HFF-Myc (cell line): ENCODE measurements at regions not wholly inside any gene's neighbourhood (a gene's known extent, or its start where the extent isn't known, plus 50 kb on each side); places are given as distances from the start of the nearest gene placed in this dataset.

Source experiments
- DNase-seq: peaks from one replicate; pipeline ENCODE4 v3.0.0-alpha.2; 2011; ENCODE audit warnings: low read depth; ENCODE audit errors: extremely low read depth
- H3K4me3 ChIP-seq: replicated peaks from 2 replicates; pipeline ENCODE4 v1.5.1; 2011; ENCODE audit warnings: low read depth, mild to moderate bottlenecking, control low read depth, low read length
- TF ChIP-seq, protein P1 (sequence below): IDR thresholded peaks from 2 replicates; pipeline ENCODE4 v1.5.1; 2012; ENCODE audit warnings: mild to moderate bottlenecking, low read depth, low read length, control low read depth; ENCODE audit errors: missing control alignments

- TF ChIP-seq, protein P1, sequence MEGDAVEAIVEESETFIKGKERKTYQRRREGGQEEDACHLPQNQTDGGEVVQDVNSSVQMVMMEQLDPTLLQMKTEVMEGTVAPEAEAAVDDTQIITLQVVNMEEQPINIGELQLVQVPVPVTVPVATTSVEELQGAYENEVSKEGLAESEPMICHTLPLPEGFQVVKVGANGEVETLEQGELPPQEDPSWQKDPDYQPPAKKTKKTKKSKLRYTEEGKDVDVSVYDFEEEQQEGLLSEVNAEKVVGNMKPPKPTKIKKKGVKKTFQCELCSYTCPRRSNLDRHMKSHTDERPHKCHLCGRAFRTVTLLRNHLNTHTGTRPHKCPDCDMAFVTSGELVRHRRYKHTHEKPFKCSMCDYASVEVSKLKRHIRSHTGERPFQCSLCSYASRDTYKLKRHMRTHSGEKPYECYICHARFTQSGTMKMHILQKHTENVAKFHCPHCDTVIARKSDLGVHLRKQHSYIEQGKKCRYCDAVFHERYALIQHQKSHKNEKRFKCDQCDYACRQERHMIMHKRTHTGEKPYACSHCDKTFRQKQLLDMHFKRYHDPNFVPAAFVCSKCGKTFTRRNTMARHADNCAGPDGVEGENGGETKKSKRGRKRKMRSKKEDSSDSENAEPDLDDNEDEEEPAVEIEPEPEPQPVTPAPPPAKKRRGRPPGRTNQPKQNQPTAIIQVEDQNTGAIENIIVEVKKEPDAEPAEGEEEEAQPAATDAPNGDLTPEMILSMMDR: no peak
- DNase-seq: no peak
- H3K4me3 ChIP-seq: no peak overlapping the region
These were observed 72.0 kb downstream of the MIS18A start for GRCh38 chr21:32206631-32207405.

DNA sequence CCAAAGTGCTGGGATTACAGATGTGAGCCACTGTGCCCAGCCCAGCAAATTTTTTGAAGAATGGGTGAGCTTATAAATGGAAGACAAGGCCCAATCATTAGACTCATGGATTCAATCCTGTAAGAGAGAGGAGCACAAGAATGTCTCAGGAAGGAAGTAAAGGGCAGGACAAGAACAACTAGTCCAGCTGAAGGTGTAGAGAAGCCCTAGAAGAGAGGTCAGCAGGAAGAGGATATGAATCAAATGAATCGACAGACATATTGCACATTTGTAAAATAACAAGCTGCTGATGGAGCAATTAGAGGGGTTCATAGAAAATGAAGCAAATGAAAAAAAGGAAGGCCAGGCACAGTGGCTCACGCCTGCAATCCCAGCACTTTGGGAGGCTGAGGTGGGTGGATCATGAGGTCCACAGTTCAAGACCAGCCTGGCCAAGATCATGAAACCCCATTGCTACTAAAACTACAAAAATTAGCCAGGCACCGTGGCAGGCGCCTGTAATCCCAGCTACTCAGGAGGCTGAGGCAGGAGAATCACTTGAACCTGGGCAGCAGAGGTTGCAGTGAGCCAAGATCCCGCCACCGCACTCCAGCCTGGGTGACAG, 74.9 kb downstream of the MIS18A start:
- TF ChIP-seq, protein P1: no peak
- no peak overlapping the region for H3K4me3 ChIP-seq
- DNase-seq: no peak

GRCh38 chr21:32200029-32200428, 78.8 kb downstream of the MIS18A start:
- no peak overlapping the region for H3K4me3 ChIP-seq
- TF ChIP-seq, protein P1: no peak
- no peak for DNase-seq

GRCh38 chr21:32198384-32198783, 80.5 kb downstream of the MIS18A start:
- DNase-seq: no peak
- TF ChIP-seq, protein P1: no peak
- H3K4me3 ChIP-seq: no peak overlapping the region

DNA sequence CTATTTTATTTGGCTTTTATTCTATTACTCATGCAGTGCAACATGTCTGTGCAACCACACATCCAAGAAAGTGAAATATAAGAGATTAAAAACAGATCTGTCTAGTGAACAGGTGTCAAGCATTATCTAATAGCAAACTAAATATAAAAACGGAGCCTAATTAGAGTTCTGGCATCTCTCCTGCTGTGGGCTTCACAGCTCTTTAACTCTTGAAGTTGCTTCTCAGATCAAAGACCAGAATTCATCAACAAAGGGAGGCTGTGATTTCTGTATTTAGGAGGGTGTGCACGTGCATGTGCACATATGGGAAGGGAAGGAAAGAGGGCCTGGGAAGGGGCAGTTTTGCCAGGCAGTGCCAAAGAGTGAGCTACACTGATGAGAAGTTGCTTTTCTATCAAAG, 81.0 kb downstream of the MIS18A start:
- TF ChIP-seq, protein P1: no peak
- no peak overlapping the region for H3K4me3 ChIP-seq
- DNase-seq: no peak

GRCh38 chr21:32196001-32196400, 82.8 kb downstream of the MIS18A start:
- DNase-seq: no peak
- TF ChIP-seq, protein P1: no peak
- H3K4me3 ChIP-seq: no peak overlapping the region

- H3K4me3 ChIP-seq: no peak overlapping the region
- TF ChIP-seq, protein P1: no peak
- no peak for DNase-seq
These were observed 85.8 kb downstream of the MIS18A start for GRCh38 chr21:32193098-32193465.
